ENCODE measurements at regions not wholly inside any gene's neighbourhood (a gene's known extent, or its start where the extent isn't known, plus 50 kb on each side); places are given as distances from the start of the nearest gene placed in this dataset.

DNA sequence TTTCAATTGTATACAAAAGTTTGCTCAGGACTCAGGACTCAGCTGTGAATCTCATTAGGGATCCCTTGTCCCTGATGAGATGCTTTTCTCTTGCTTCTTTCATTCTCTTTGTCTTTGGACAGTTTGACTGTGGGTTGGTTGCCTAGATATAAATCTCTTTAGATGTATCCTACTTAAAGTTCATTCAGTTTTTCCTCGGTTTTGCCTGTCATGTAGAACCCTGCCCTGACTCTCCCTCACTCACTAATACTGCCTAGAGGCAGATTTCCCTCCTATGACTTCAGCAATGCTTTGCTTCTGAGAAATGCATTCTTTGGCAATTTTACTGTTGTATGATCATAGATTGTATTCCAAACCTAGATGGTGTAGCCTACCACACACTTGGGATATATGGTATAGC lies 421.4 kb upstream of the TCF4 start:
- no peak for TF ChIP-seq ZNF8 (CRISPR knock-in tag; IDR thresholded peaks at IDR 0.05)
- TF ChIP-seq, protein P1, sequence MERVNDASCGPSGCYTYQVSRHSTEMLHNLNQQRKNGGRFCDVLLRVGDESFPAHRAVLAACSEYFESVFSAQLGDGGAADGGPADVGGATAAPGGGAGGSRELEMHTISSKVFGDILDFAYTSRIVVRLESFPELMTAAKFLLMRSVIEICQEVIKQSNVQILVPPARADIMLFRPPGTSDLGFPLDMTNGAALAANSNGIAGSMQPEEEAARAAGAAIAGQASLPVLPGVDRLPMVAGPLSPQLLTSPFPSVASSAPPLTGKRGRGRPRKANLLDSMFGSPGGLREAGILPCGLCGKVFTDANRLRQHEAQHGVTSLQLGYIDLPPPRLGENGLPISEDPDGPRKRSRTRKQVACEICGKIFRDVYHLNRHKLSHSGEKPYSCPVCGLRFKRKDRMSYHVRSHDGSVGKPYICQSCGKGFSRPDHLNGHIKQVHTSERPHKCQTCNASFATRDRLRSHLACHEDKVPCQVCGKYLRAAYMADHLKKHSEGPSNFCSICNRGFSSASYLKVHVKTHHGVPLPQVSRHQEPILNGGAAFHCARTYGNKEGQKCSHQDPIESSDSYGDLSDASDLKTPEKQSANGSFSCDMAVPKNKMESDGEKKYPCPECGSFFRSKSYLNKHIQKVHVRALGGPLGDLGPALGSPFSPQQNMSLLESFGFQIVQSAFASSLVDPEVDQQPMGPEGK (CRISPR knock-in tag; IDR thresholded peaks at IDR 0.05; ENCODE audit: borderline replicate concordance), result no peak

Measured in SK-N-SH treated with all-trans-retinoic acid at 6 μM for 48 hours (cell line).